Erythroblast (primary cell): ENCODE measurements at regions not wholly inside any gene's neighbourhood (a gene's known extent, or its start where the extent isn't known, plus 50 kb on each side); places are given as distances from the start of the nearest gene placed in this dataset.

Experiments
- GATA1 ChIP-seq: IDR thresholded peaks from 2 replicates; pipeline ENCODE4 v1.6.1; 2011; ENCODE audit warnings: low read depth, mild to moderate bottlenecking, control low read depth, low read length, moderate library complexity
- POLR2A ChIP-seq: IDR thresholded peaks from 2 replicates; pipeline ENCODE4 v1.6.1; 2011; ENCODE audit warnings: mild to moderate bottlenecking, low read length

GRCh38 chr4:66522244-66522643, 852.0 kb upstream of the EPHA5 start:
- TF ChIP-seq POLR2A (no peak), GATA1 (no peak)
